ENCODE measurements at regions not wholly inside any gene's neighbourhood (a gene's known extent, or its start where the extent isn't known, plus 50 kb on each side); places are given as distances from the start of the nearest gene placed in this dataset.
"Not testable (repeated sequence)": the region's sequence is repeated elsewhere in the genome, so short reads cannot be mapped to it uniquely, and the experiment has no call there.

DNA sequence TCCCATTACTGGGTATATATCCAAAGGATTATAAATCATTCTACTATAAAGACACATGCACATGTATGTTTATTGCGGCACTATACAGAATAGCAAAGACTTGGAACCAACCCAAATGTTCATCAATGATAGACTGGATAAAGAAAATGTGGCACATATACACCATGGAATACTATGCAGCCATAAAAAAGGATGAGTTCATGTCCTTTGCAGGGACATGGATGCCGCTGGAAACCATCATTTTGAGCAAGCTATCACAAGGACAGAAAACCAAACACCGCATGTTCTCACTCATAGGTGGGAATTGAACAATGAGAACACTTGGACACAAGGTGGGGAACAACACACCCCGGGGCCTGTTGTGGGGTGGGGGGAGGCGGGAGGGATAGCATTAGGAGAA is 57.0 kb upstream of the NEUROD1 start:
- H3K9me3 Mint-ChIP-seq; H3K36me3 Mint-ChIP-seq (ENCODE audit: low read depth); H3K27ac Mint-ChIP-seq; ATAC-seq; H3K4me3 Mint-ChIP-seq; POLR2A ChIA-PET; intact Hi-C loops (cut with micrococcal nuclease); DNase-seq; H3K4me1 Mint-ChIP-seq (ENCODE audit: low read depth): not testable (repeated sequence)
- H3K27me3 Mint-ChIP-seq, result peaks cover 19% of the 10 kb centered on the region
- CTCF ChIA-PET, result interaction anchor here (0.5 kb wide), 1 partner anchor 217 kb away, joined by 3 read pairs; no protein-coding TSS in a partner anchor

DNA sequence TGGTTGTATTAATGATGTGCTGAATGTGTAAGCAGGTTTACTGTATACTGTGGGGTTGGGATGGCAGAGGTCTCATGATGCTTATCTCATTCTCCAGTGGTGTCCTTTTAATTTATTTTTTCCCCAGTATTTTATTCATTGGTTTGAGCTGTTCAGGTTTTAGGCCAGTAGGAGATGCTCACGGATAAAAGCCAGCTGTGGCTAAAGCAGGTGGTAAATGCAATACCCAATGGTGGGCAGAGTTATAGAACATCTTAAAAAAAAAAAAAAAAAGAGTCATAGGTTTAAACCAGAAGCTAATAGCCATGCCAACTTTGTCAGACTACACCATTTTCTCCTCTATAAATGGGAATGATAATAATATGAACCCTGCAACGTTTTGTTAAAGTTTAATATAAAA is 57.8 kb upstream of the NEUROD1 start:
- intact Hi-C loops (cut with micrococcal nuclease), result no loop called here
- ChIA-PET POLR2A (no interaction called here), CTCF (interaction anchor here (1.2 kb wide), 1 partner anchor 165 kb away, joined by 3 read pairs; no protein-coding TSS in a partner anchor)
- H3K9me3 Mint-ChIP-seq, result no peaks in the 10 kb centered on the region
- DNase-seq (no peak), ATAC-seq (no peak)
- TF ChIP-seq, protein P1, sequence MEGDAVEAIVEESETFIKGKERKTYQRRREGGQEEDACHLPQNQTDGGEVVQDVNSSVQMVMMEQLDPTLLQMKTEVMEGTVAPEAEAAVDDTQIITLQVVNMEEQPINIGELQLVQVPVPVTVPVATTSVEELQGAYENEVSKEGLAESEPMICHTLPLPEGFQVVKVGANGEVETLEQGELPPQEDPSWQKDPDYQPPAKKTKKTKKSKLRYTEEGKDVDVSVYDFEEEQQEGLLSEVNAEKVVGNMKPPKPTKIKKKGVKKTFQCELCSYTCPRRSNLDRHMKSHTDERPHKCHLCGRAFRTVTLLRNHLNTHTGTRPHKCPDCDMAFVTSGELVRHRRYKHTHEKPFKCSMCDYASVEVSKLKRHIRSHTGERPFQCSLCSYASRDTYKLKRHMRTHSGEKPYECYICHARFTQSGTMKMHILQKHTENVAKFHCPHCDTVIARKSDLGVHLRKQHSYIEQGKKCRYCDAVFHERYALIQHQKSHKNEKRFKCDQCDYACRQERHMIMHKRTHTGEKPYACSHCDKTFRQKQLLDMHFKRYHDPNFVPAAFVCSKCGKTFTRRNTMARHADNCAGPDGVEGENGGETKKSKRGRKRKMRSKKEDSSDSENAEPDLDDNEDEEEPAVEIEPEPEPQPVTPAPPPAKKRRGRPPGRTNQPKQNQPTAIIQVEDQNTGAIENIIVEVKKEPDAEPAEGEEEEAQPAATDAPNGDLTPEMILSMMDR (IDR thresholded peaks at IDR 0.05), result no peak
- H3K27me3 Mint-ChIP-seq, result peaks cover 12% of the 10 kb centered on the region
- H3K4me1 Mint-ChIP-seq (ENCODE audit: low read depth), result no peaks in the 10 kb centered on the region
- H3K36me3 Mint-ChIP-seq (ENCODE audit: low read depth), result no peaks in the 10 kb centered on the region
- H3K4me3 Mint-ChIP-seq, result no peak overlapping the region
- no peak overlapping the region for H3K27ac Mint-ChIP-seq

DNA sequence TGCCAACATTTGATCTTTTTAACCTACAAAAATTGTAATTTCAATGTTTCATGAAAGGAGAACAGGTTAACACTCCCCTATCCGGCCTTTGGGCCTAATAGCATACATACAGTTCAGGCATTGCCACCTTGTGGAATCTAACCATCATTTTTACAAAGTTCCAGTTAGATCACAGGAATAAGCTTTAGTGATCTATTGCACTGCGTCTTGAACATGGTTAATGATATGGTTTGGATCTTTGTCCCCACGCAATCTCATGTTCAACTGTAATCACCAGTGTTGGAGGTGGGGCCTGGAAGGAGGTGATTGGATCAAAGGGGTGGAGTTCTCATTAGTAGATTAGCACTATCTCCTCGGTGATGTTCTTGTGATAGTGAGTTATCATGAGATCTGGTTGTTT is 58.2 kb upstream of the NEUROD1 start:
- intact Hi-C loops (cut with micrococcal nuclease), result no loop called here
- Mint-ChIP-seq H3K27me3 (peaks cover 9% of the 10 kb centered on the region), H3K4me1 (ENCODE audit: low read depth) (no peaks in the 10 kb centered on the region), H3K4me3 (no peak overlapping the region), H3K36me3 (ENCODE audit: low read depth) (no peaks in the 10 kb centered on the region), H3K27ac (no peak overlapping the region), H3K9me3 (no peaks in the 10 kb centered on the region)
- ATAC-seq (no peak), DNase-seq (no peak)
- ChIA-PET CTCF (interaction anchor here (1.2 kb wide), 1 partner anchor 165 kb away, joined by 3 read pairs; no protein-coding TSS in a partner anchor), POLR2A (no interaction called here)
- TF ChIP-seq, protein P1 (IDR thresholded peaks at IDR 0.05), result no peak

DNA sequence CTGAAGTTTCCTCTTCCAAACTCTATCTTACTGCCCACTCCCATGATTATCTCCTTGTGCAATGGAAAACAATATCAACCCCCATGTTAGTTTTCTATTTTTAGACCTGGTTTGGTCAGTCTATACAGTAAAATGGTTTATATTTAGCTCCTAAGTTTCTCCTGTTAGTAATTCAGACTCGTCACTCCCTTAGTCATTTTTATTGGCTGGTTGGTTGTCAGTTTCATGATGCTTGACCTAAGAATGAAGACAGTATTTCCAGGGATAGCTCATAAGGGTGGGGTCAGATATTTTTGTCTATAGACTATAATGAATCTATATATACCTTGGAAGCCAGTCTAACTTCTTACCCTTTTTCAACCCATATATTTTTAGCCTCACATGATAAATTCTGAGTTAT is 61.4 kb upstream of the NEUROD1 start:
- Mint-ChIP-seq H3K9me3 (no peaks in the 10 kb centered on the region), H3K27ac (no peak overlapping the region), H3K4me1 (ENCODE audit: low read depth) (no peaks in the 10 kb centered on the region), H3K36me3 (ENCODE audit: low read depth) (no peaks in the 10 kb centered on the region), H3K27me3 (no peaks in the 10 kb centered on the region), H3K4me3 (no peak overlapping the region)
- no peak for DNase-seq
- ChIA-PET CTCF (interaction anchor here (1.0 to 3.6 kb wide), 8 partner anchors 9 to 336 kb away, joined by 3 to 21 read pairs (median 6); no protein-coding TSS in a partner anchor), POLR2A (no interaction called here)
- ATAC-seq, result no peak
- intact Hi-C loops (cut with micrococcal nuclease), result loop anchor here (2.0 to 10.0 kb wide), 3 partner anchors 163 to 336 kb away; no protein-coding TSS in a partner anchor
- TF ChIP-seq, protein P1 (IDR thresholded peaks at IDR 0.05), result no peak

DNA sequence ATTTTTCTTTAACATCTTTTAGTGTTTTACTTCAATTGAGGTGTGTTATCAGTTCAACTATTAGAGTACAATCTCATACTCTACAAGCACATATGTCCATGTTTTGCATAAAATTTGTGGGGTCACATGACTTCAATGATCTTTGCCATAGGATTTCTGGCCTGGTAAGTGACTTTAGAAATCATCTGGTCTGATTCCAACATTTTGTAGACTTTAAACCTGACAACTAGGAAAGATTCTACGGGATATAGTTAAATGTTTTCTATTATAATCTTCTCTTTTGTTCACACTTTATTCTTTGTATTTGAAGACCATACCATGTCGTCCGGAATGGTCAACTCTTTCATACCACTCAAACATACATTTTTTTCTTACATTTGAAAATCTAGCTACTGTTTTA is 62.0 kb upstream of the NEUROD1 start:
- Mint-ChIP-seq H3K4me3 (no peak overlapping the region), H3K4me1 (ENCODE audit: low read depth) (no peaks in the 10 kb centered on the region), H3K9me3 (no peaks in the 10 kb centered on the region), H3K27ac (no peak overlapping the region), H3K36me3 (ENCODE audit: low read depth) (no peaks in the 10 kb centered on the region), H3K27me3 (no peaks in the 10 kb centered on the region)
- intact Hi-C loops (cut with micrococcal nuclease), result loop anchor here (2.0 to 10.0 kb wide), 3 partner anchors 162 to 335 kb away; no protein-coding TSS in a partner anchor
- no peak for DNase-seq
- no peak for ATAC-seq
- ChIA-PET CTCF (interaction anchor here (0.9 to 3.6 kb wide), 23 partner anchors 8 to 551 kb away, joined by 3 to 21 read pairs (median 4); no protein-coding TSS in a partner anchor), POLR2A (interaction anchor here (0.6 kb wide), 1 partner anchor 658 kb away, joined by 3 read pairs; no protein-coding TSS in a partner anchor)
- TF ChIP-seq, protein P1 (IDR thresholded peaks at IDR 0.05), result no peak

Data from activated CD8-positive, alpha-beta T cell treated with anti-CD3 and anti-CD28 coated beads for 36 hours (primary cell).